Astrocyte (in vitro differentiated cells and primary cell): ENCODE measurements at regions not wholly inside any gene's neighbourhood (a gene's known extent, or its start where the extent isn't known, plus 50 kb on each side); places are given as distances from the start of the nearest gene placed in this dataset.

ENCODE experiments used
- DNase-seq: peaks from one replicate; pipeline ENCODE4 v3.0.0-alpha.2; 2010; ENCODE audit warnings: low read depth
- FAIRE-seq: peaks from 2 replicates; lab custom pipeline; 2011; peaks lifted over from hg19 to GRCh38; lab: Jason Lieb, UNC
- H2AFZ ChIP-seq: 2 replicates; pipeline ENCODE4 v1.6.0; 2012; ENCODE audit warnings: low read depth, low read length, inconsistent platforms
- H3K27ac ChIP-seq: 2 replicates; pipeline ENCODE4 v1.5.1; 2011; ENCODE audit warnings: low read depth, low read length, inconsistent platforms
- H3K27me3 ChIP-seq: 2 replicates; pipeline ENCODE4 v1.6.0; 2011; ENCODE audit warnings: low read length, inconsistent platforms; ENCODE audit not compliant: insufficient read depth
- H3K36me3 ChIP-seq: 2 replicates; pipeline ENCODE4 v1.5.1; 2011; ENCODE audit warnings: low read length, inconsistent platforms; ENCODE audit not compliant: insufficient read depth
- H3K4me1 ChIP-seq: 2 replicates; pipeline ENCODE4 v1.5.1; 2011; ENCODE audit warnings: low read length, inconsistent platforms; ENCODE audit not compliant: insufficient read depth
- H3K4me2 ChIP-seq: 2 replicates; pipeline ENCODE4 v1.6.0; 2012; ENCODE audit warnings: low read length, inconsistent platforms
- H3K4me3 ChIP-seq: 2 replicates; pipeline ENCODE4 v1.5.1; 2011; ENCODE audit warnings: low read depth, mild to moderate bottlenecking, low read length, inconsistent platforms; ENCODE audit not compliant: insufficient read depth
- H3K79me2 ChIP-seq: 2 replicates; pipeline ENCODE4 v1.6.0; 2012; ENCODE audit warnings: mild to moderate bottlenecking, low read length, inconsistent platforms; ENCODE audit not compliant: insufficient read depth
- H3K9ac ChIP-seq: 2 replicates; pipeline ENCODE4 v1.6.0; 2012; ENCODE audit warnings: mild to moderate bottlenecking, low read length, inconsistent platforms
- H3K9me3 ChIP-seq: 2 replicates; pipeline ENCODE4 v1.5.1; 2012; ENCODE audit warnings: low read depth, mild to moderate bottlenecking, low read length, inconsistent platforms; ENCODE audit not compliant: insufficient read depth
- H4K20me1 ChIP-seq: 2 replicates; pipeline ENCODE4 v1.6.0; 2012; ENCODE audit warnings: low read length, inconsistent platforms; ENCODE audit not compliant: insufficient read depth
- H3K27ac Mint-ChIP-seq: one replicate; pipeline ENCODE4 v1.8.0; 2021; ENCODE audit warnings: mild to moderate bottlenecking, mixed read lengths; ENCODE audit not compliant: unreplicated experiment
- H3K27me3 Mint-ChIP-seq: one replicate; pipeline ENCODE4 v1.8.0; 2021; ENCODE audit warnings: low read depth, mixed read lengths; ENCODE audit not compliant: unreplicated experiment
- H3K36me3 Mint-ChIP-seq: one replicate; pipeline ENCODE4 v1.8.0; 2021; ENCODE audit warnings: low read depth, mixed read lengths; ENCODE audit not compliant: unreplicated experiment
- H3K4me1 Mint-ChIP-seq: one replicate; pipeline ENCODE4 v1.8.0; 2021; ENCODE audit warnings: low read depth, mixed read lengths; ENCODE audit not compliant: unreplicated experiment
- H3K4me3 Mint-ChIP-seq: one replicate; pipeline ENCODE4 v1.8.0; 2021; ENCODE audit warnings: mild to moderate bottlenecking, moderate library complexity, mixed read lengths; ENCODE audit not compliant: unreplicated experiment
- H3K9me3 Mint-ChIP-seq: one replicate; pipeline ENCODE4 v1.8.0; 2021; ENCODE audit warnings: mild to moderate bottlenecking, mixed read lengths; ENCODE audit not compliant: unreplicated experiment
- EZH2 ChIP-seq: IDR thresholded peaks from 2 replicates; pipeline ENCODE4 v1.6.1; 2012; ENCODE audit warnings: mild to moderate bottlenecking, low read length, inconsistent platforms; ENCODE audit not compliant: insufficient read depth
- TF ChIP-seq, protein P1 (sequence below): IDR thresholded peaks from 2 replicates; pipeline ENCODE4 v1.5.1; 2011; ENCODE audit warnings: low read depth, mild to moderate bottlenecking, inconsistent platforms, low read length, moderate library complexity; ENCODE audit not compliant: insufficient read depth

DNA sequence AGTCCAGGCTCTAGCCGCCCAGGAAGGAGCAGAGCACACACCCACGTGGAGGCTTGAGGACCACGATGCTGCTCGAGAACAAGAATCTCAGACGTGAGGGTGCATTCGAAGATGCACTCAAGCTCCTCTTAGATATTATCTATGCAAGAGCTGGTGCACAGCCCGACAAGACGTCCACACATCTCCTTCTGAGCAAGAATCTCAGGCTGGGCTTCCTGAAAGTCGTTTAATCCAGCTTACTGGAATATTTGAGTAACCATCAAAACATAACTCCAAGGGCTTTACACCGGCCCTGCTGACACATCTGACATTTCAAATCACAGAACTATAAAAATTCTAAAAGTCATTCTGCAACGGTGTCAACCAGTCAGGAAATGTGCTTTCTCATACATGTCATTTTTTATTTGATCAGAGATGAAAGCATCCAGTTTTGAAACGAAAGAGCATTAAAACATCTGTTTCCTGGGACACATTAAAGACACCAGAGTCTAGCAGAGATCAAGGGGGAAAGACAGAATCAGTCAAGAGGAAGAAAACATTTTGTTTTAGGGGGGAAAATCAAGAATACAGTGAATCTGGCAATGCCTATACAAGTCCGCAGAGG lies 177.7 kb upstream of the IRS2 start:
- Histone ChIP-seq H3K9ac (no peak overlapping the region), H3K36me3 (no peaks in the 10 kb centered on the region), H3K27ac (no peak overlapping the region), H2AFZ (no peak overlapping the region), H3K79me2 (no peaks in the 10 kb centered on the region), H3K4me1 (no peaks in the 10 kb centered on the region), H3K9me3 (no peaks in the 10 kb centered on the region), H3K4me2 (no peak overlapping the region), H4K20me1 (no peaks in the 10 kb centered on the region), H3K4me3 (no peak overlapping the region), H3K27me3 (peaks cover 5% of the 10 kb centered on the region)
- Mint-ChIP-seq H3K27me3 (peaks cover 11% of the 10 kb centered on the region), H3K36me3 (peaks cover 2% of the 10 kb centered on the region), H3K4me1 (no peaks in the 10 kb centered on the region), H3K27ac (no peak overlapping the region), H3K4me3 (no peak overlapping the region), H3K9me3 (peaks cover 6% of the 10 kb centered on the region)
- TF ChIP-seq, protein P1, sequence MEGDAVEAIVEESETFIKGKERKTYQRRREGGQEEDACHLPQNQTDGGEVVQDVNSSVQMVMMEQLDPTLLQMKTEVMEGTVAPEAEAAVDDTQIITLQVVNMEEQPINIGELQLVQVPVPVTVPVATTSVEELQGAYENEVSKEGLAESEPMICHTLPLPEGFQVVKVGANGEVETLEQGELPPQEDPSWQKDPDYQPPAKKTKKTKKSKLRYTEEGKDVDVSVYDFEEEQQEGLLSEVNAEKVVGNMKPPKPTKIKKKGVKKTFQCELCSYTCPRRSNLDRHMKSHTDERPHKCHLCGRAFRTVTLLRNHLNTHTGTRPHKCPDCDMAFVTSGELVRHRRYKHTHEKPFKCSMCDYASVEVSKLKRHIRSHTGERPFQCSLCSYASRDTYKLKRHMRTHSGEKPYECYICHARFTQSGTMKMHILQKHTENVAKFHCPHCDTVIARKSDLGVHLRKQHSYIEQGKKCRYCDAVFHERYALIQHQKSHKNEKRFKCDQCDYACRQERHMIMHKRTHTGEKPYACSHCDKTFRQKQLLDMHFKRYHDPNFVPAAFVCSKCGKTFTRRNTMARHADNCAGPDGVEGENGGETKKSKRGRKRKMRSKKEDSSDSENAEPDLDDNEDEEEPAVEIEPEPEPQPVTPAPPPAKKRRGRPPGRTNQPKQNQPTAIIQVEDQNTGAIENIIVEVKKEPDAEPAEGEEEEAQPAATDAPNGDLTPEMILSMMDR: no peak
- TF ChIP-seq EZH2: no peak
- peak; percentile 49 for FAIRE-seq
- DNase-seq: no peak

DNA sequence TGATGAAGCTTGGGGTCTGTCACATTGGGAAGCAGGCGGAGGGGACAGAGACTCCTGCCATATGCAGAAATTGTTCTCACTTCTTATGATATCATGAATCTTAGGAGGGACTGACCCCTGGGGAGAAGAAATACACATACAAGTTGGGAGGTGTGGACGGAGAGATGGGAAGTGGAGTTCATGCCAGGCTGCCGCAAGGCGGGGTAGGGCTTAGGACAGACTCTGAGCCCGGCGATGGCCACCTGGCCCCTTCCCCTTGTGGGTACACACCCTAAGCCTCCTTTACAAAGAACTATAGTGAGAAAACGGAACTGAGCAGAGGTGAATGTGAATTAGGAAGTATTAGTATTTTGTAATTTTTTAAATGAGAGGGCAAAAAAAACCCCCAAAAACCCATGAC lies 177.0 kb upstream of the IRS2 start:
- no peak overlapping the region for H3K27ac Mint-ChIP-seq
- peaks cover 2% of the 10 kb centered on the region for H3K27me3 ChIP-seq
- H3K4me1 Mint-ChIP-seq: no peaks in the 10 kb centered on the region
- no peaks in the 10 kb centered on the region for H4K20me1 ChIP-seq
- H3K9me3 ChIP-seq: no peaks in the 10 kb centered on the region
- H3K27ac ChIP-seq: no peak overlapping the region
- no peaks in the 10 kb centered on the region for H3K36me3 ChIP-seq
- H3K27me3 Mint-ChIP-seq: peaks cover 5% of the 10 kb centered on the region
- H3K9me3 Mint-ChIP-seq: peaks cover 5% of the 10 kb centered on the region
- H2AFZ ChIP-seq: no peak overlapping the region
- no peak overlapping the region for H3K4me3 Mint-ChIP-seq
- FAIRE-seq (no peak), DNase-seq (no peak)
- TF ChIP-seq, protein P1: no peak
- TF ChIP-seq EZH2: no peak
- peaks cover 2% of the 10 kb centered on the region for H3K36me3 Mint-ChIP-seq
- no peak overlapping the region for H3K4me3 ChIP-seq
- H3K9ac ChIP-seq: no peak overlapping the region
- H3K4me1 ChIP-seq: no peaks in the 10 kb centered on the region
- H3K79me2 ChIP-seq: no peaks in the 10 kb centered on the region
- H3K4me2 ChIP-seq: no peak overlapping the region

DNA sequence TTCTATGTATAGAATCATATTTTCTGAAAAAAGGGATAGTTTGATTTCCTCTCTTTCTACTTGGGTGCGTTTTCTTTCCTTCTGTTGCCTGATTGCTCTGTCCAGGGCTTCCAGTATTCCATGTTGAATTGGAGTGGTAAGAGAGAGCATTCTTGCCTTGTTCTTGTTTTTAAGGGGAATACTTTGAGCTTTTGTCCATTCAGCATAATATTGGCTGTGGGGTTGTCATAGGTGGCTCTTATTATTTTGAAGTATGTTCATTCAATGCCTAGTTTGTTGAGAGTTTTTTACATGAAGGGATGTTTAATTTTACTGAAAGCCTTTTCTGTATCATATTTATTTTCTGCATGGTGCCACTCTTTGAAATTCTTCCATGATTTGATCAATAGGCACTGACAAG lies 173.5 kb upstream of the IRS2 start:
- no peak for TF ChIP-seq EZH2
- TF ChIP-seq, protein P1: no peak
- Histone ChIP-seq H3K4me1 (no peaks in the 10 kb centered on the region), H4K20me1 (no peaks in the 10 kb centered on the region), H3K27me3 (peaks cover 2% of the 10 kb centered on the region), H3K4me3 (no peak overlapping the region), H3K36me3 (no peaks in the 10 kb centered on the region), H3K9ac (no peak overlapping the region), H2AFZ (no peak overlapping the region), H3K4me2 (no peak overlapping the region), H3K9me3 (peaks cover 5% of the 10 kb centered on the region), H3K27ac (no peak overlapping the region), H3K79me2 (no peaks in the 10 kb centered on the region)
- DNase-seq: no peak
- Mint-ChIP-seq H3K4me3 (no peak overlapping the region), H3K27ac (no peak overlapping the region), H3K27me3 (no peaks in the 10 kb centered on the region), H3K4me1 (peaks cover 8% of the 10 kb centered on the region), H3K36me3 (peaks cover 2% of the 10 kb centered on the region), H3K9me3 (peaks cover 10% of the 10 kb centered on the region)
- FAIRE-seq: no peak
